IMR-90 (cell line): ENCODE measurements at regions not wholly inside any gene's neighbourhood (a gene's known extent, or its start where the extent isn't known, plus 50 kb on each side); places are given as distances from the start of the nearest gene placed in this dataset.

ENCODE experiments used
- ATAC-seq: fragments of 200-7000 bp; cut with Tn5 transposase; 2 replicates; pipeline ENCODE4 v1.9.1; 2020; ENCODE audit warnings: low read depth, mild to moderate bottlenecking, moderate library complexity
- BruUV-seq: library from RNA; stranded (reverse); fragments of 400-500 nt; replicated peaks from 2 replicates; lab custom pipeline; 2021; lab: Mats Ljungman, UMichigan
- CTCF ChIA-PET: fragments of 300-600 bp; formaldehyde crosslinking; extraction: SDS; loops from one replicate; lab custom pipeline; 2021; ENCODE audit warnings: antibody characterized with exemption; lab: Yijun Ruan, JAX
- POLR2A ChIA-PET: fragments of 300-600 bp; sonication (Branson Sonifier 250); formaldehyde crosslinking; loops from one replicate; lab custom pipeline; 2022; ENCODE audit warnings: antibody characterized with exemption; ENCODE audit not compliant: unreplicated experiment; lab: Charles Lee
- DNase-seq: peaks from one replicate; pipeline ENCODE4 v3.0.0; 2013
- H2AFZ ChIP-seq: replicated peaks from 2 replicates; pipeline ENCODE3; 2013; ENCODE audit warnings: low read length, mild to moderate bottlenecking; ENCODE audit not compliant: poor library complexity
- H2AK5ac ChIP-seq: 2 replicates; pipeline ENCODE4 v1.6.1; 2013; ENCODE audit warnings: low read depth, low read length, inconsistent platforms
- H2AK9ac ChIP-seq: replicated peaks from 2 replicates; pipeline ENCODE3; 2013; ENCODE audit warnings: mild to moderate bottlenecking, low read depth, low read length, moderate library complexity; ENCODE audit not compliant: poor library complexity
- H2BK120ac ChIP-seq: 2 replicates; pipeline ENCODE4 v1.6.1; 2013; ENCODE audit warnings: low read depth, low read length, inconsistent platforms
- H2BK15ac ChIP-seq: 3 replicates; pipeline ENCODE4 v1.6.1; 2013; ENCODE audit warnings: low read depth, low read length, inconsistent platforms
- H2BK20ac ChIP-seq: 2 replicates; pipeline ENCODE4 v1.6.1; 2013; ENCODE audit warnings: low read depth, mild to moderate bottlenecking, inconsistent platforms, low read length, moderate library complexity
- H2BK5ac ChIP-seq: 2 replicates; pipeline ENCODE4 v1.6.1; 2013; ENCODE audit warnings: mild to moderate bottlenecking, low read depth, low read length, inconsistent platforms; ENCODE audit not compliant: poor library complexity, severe bottlenecking
- H3K14ac ChIP-seq: replicated peaks from 2 replicates; pipeline ENCODE4 v1.6.1; 2013; ENCODE audit warnings: low read depth, low read length, inconsistent platforms
- H3K18ac ChIP-seq: 2 replicates; pipeline ENCODE4 v1.6.1; 2013; ENCODE audit warnings: low read depth, low read length, control low read depth
- H3K23ac ChIP-seq: 2 replicates; pipeline ENCODE4 v1.6.1; 2013; ENCODE audit warnings: low read depth, low read length, inconsistent platforms
- H3K27ac ChIP-seq: 2 replicates; pipeline ENCODE4 v1.5.1; 2013; ENCODE audit warnings: mild to moderate bottlenecking, control low read depth, low read length; ENCODE audit not compliant: insufficient read depth
- H3K27me3 ChIP-seq: 2 replicates; pipeline ENCODE4 v1.6.1; 2013; ENCODE audit warnings: low read length; ENCODE audit not compliant: control insufficient read depth, insufficient read depth
- H3K36me3 ChIP-seq: 2 replicates; pipeline ENCODE4 v1.6.1; 2013; ENCODE audit warnings: low read length, mixed read lengths; ENCODE audit not compliant: control insufficient read depth, insufficient read depth
- H3K4ac ChIP-seq: 2 replicates; pipeline ENCODE4 v1.6.1; 2013; ENCODE audit warnings: low read depth, low read length, inconsistent platforms
- H3K4me1 ChIP-seq: 2 replicates; pipeline ENCODE4 v1.6.1; 2013; ENCODE audit warnings: low read length, mixed read lengths; ENCODE audit not compliant: control insufficient read depth, insufficient read depth
- H3K4me2 ChIP-seq: 2 replicates; pipeline ENCODE4 v1.6.1; 2013; ENCODE audit warnings: low read depth, mild to moderate bottlenecking, control low read depth, low read length, moderate library complexity
- H3K4me3 ChIP-seq: 2 replicates; pipeline ENCODE4 v1.5.1; 2013; ENCODE audit warnings: low read depth, mild to moderate bottlenecking, control low read depth, low read length, moderate library complexity; ENCODE audit not compliant: insufficient read depth
- H3K56ac ChIP-seq: 2 replicates; pipeline ENCODE4 v1.6.1; 2013; ENCODE audit warnings: low read length, inconsistent platforms; ENCODE audit not compliant: insufficient read depth; ENCODE audit errors: extremely low read depth
- H3K79me1 ChIP-seq, 2 experiments: 2 replicates each; pipeline ENCODE4 v1.6.1; 2013; ENCODE audit warnings: low read length in 2 of 2, inconsistent platforms in 1 of 2, low read depth in 1 of 2
- H3K9ac ChIP-seq: 2 replicates; pipeline ENCODE4 v1.6.1; 2013; ENCODE audit warnings: low read depth, low read length, control low read depth
- H3K9me1 ChIP-seq: 2 replicates; pipeline ENCODE4 v1.6.1; 2013; ENCODE audit warnings: low read length, inconsistent platforms; ENCODE audit not compliant: insufficient read depth
- H3K9me3 ChIP-seq: 2 replicates; pipeline ENCODE4 v1.6.1; 2013; ENCODE audit warnings: low read length; ENCODE audit not compliant: control insufficient read depth, insufficient read depth
- H4K20me1 ChIP-seq: 2 replicates; pipeline ENCODE4 v1.6.1; 2013; ENCODE audit warnings: low read length, inconsistent platforms; ENCODE audit not compliant: insufficient read depth
- H4K5ac ChIP-seq: 2 replicates; pipeline ENCODE4 v1.6.1; 2013; ENCODE audit warnings: mild to moderate bottlenecking, low read depth, low read length, control low read depth
- H4K8ac ChIP-seq, 2 experiments: 2 replicates each; pipeline ENCODE4 v1.6.1; 2013; ENCODE audit warnings: low read depth in 2 of 2, low read length in 2 of 2, control low read depth in 1 of 2, inconsistent platforms in 1 of 2
- H4K91ac ChIP-seq: 2 replicates; pipeline ENCODE4 v1.6.1; 2013; ENCODE audit warnings: low read depth, low read length, inconsistent platforms; ENCODE audit not compliant: insufficient read depth
- BHLHE40 ChIP-seq: fragments of 150-350 bp; IDR thresholded peaks from 2 replicates; pipeline ENCODE4 v1.6.1; 2016; ENCODE audit warnings: mild to moderate bottlenecking, low read depth, low read length
- CEBPB ChIP-seq: IDR thresholded peaks from 2 replicates; pipeline ENCODE4 v1.6.1; 2012; ENCODE audit warnings: low read depth, low read length, improper control_type of control experiment
- CHD1 ChIP-seq: IDR thresholded peaks from 2 replicates; pipeline ENCODE4 v1.6.1; 2012; ENCODE audit warnings: low read depth, low read length, improper control_type of control experiment
- CTCF ChIP-seq: conservative IDR thresholded peaks from 2 replicates; pipeline ENCODE4 v1.5.1; 2012; ENCODE audit warnings: mild to moderate bottlenecking, low read depth, low read length, improper control_type of control experiment
- FOS ChIP-seq: fragments of 150-350 bp; IDR thresholded peaks from 2 replicates; pipeline ENCODE4 v1.6.1; 2016; ENCODE audit warnings: low read depth, low read length
- MAZ ChIP-seq: IDR thresholded peaks from 2 replicates; pipeline ENCODE4 v1.6.1; 2012; ENCODE audit warnings: low read depth, mild to moderate bottlenecking, low read length, improper control_type of control experiment, moderate library complexity, borderline replicate concordance
- MXI1 ChIP-seq: IDR thresholded peaks from 2 replicates; pipeline ENCODE4 v1.6.1; 2012; ENCODE audit warnings: low read depth, mild to moderate bottlenecking, low read length, moderate library complexity, borderline replicate concordance
- NFE2L2 ChIP-seq: fragments of 150-350 bp; IDR thresholded peaks from 2 replicates; pipeline ENCODE4 v1.6.1; 2016; ENCODE audit warnings: low read depth, mild to moderate bottlenecking, low read length
- POLR2A ChIP-seq: IDR thresholded peaks from 2 replicates; pipeline ENCODE4 v1.6.1; 2012; ENCODE audit warnings: mild to moderate bottlenecking, low read depth, low read length
- RAD21 ChIP-seq: IDR thresholded peaks from 2 replicates; pipeline ENCODE4 v1.6.1; 2012; ENCODE audit warnings: low read length, improper control_type of control experiment
- RFX5 ChIP-seq: IDR thresholded peaks from 2 replicates; pipeline ENCODE4 v1.8.0; 2012; ENCODE audit warnings: low read depth, mild to moderate bottlenecking, low read length, moderate library complexity
- SMC3 ChIP-seq: fragments of 150-350 bp; IDR thresholded peaks from 2 replicates; pipeline ENCODE4 v1.6.1; 2016; ENCODE audit warnings: low read depth, mild to moderate bottlenecking, antibody characterized with exemption, low read length, moderate library complexity
- USF2 ChIP-seq: fragments of 150-350 bp; IDR thresholded peaks from 2 replicates; pipeline ENCODE4 v1.6.1; 2017; ENCODE audit warnings: mild to moderate bottlenecking, antibody characterized with exemption, low read length, low read depth
- WGBS, 2 experiments: methylation state at CpG; one replicate each; pipeline versions ENCODE4 v1.1.5 to v1.1.7; 2013; ENCODE audit warnings: missing lambda C conversion rate in 2 of 2; ENCODE audit not compliant: insufficient read length in 1 of 2; ENCODE audit errors: extremely low coverage in 2 of 2; 5-methylcytosine and 5-hydroxymethylcytosine counted together
- dilution Hi-C: fragments of 300-500 bp; cut with HindIII; formaldehyde crosslinking; loops from one replicate; pipeline ENCODE4 v1.14.3; 2018; ENCODE audit warnings: low sequenced_read_pairs; ENCODE audit not compliant: unreplicated experiment
- in situ Hi-C: fragments of 300-500 bp; cut with MboI; formaldehyde crosslinking; loops from 3 replicates; pipeline ENCODE4 v1.14.3; 2019; ENCODE audit warnings: low sequenced_read_pairs, inconsistent platforms, mixed read lengths
- intact Hi-C: fragments of 100-400 bp; cut with micrococcal nuclease; formaldehyde crosslinking; loops from 2 replicates; pipeline ENCODE4 v1.10.0; 2022
- TF ChIP-seq, protein P1 (sequence below): fragments of 150-350 bp; IDR thresholded peaks from 2 replicates; pipeline ENCODE4 v1.6.1; 2016; ENCODE audit warnings: low read depth, mild to moderate bottlenecking, low read length, moderate library complexity, borderline replicate concordance

DNA sequence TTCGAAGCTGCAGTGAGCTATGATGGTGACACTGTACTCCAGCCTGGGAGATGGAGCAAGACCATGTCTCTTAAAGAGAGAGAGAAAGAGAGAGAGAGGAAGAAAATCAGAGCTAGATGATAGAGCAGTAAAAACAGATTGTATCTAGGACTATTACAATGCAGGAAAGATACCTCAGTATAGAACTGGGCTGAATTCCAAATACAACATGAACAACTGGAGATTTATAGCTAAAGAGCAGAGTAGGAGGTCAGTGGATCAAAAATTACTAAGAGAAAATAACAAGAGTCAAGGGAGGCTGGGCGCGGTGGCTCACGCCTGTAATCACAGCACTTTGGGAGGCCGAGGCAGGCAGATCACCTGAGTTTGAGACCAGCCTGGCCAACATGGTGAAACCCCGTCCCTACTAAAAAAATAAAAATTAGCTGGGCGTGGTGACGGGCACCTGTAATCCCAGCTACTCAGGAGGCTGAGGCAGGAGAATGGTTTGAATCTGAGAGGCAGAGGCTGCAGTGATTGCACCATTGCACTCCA is 100.7 kb upstream of the MSH6 start:
- no peak overlapping the region for H3K14ac ChIP-seq
- H3K79me1 ChIP-seq: no peaks in the 10 kb centered on the region
- dilution Hi-C loops (no loop called here), intact Hi-C loops (no loop called here), in situ Hi-C loops (no loop called here)
- no peak overlapping the region for H3K4ac ChIP-seq
- H4K8ac ChIP-seq: no peak overlapping the region
- no peak overlapping the region for H3K18ac ChIP-seq
- H2BK20ac ChIP-seq: no peak overlapping the region
- no peak overlapping the region for H2BK120ac ChIP-seq
- H3K27ac ChIP-seq: no peak overlapping the region
- H3K4me2 ChIP-seq: no peak overlapping the region
- H2BK15ac ChIP-seq: no peak overlapping the region
- no peak overlapping the region for H2AFZ ChIP-seq
- ChIA-PET CTCF (no interaction called here), POLR2A (no interaction called here)
- no peak for DNase-seq
- no peaks in the 10 kb centered on the region for H3K9me1 ChIP-seq
- H3K4me3 ChIP-seq: no peak overlapping the region
- no peak overlapping the region for H2BK5ac ChIP-seq
- no peak for ATAC-seq
- no peaks in the 10 kb centered on the region for H3K4me1 ChIP-seq
- H2AK9ac ChIP-seq: no peak overlapping the region
- no peak overlapping the region for H2AK5ac ChIP-seq
- H3K9me3 ChIP-seq: no peaks in the 10 kb centered on the region
- H4K20me1 ChIP-seq: no peaks in the 10 kb centered on the region
- WGBS, 2 experiments: no CpG with 5 or more reads among the region's 8 CpGs
- no peak overlapping the region for H4K91ac ChIP-seq
- no peak overlapping the region for H4K5ac ChIP-seq
- no peaks in the 10 kb centered on the region for H3K27me3 ChIP-seq
- TF ChIP-seq, protein P1, sequence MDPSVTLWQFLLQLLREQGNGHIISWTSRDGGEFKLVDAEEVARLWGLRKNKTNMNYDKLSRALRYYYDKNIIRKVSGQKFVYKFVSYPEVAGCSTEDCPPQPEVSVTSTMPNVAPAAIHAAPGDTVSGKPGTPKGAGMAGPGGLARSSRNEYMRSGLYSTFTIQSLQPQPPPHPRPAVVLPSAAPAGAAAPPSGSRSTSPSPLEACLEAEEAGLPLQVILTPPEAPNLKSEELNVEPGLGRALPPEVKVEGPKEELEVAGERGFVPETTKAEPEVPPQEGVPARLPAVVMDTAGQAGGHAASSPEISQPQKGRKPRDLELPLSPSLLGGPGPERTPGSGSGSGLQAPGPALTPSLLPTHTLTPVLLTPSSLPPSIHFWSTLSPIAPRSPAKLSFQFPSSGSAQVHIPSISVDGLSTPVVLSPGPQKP: no peak
- no peak for TF ChIP-seq RFX5
- TF ChIP-seq CEBPB: no peak
- TF ChIP-seq BHLHE40: no peak
- no peak for TF ChIP-seq CTCF
- no peak for TF ChIP-seq CHD1
- no peak for TF ChIP-seq NFE2L2
- TF ChIP-seq SMC3: no peak
- TF ChIP-seq USF2: no peak
- TF ChIP-seq FOS: no peak
- no peak for TF ChIP-seq POLR2A
- no peak for TF ChIP-seq MXI1
- no peak for TF ChIP-seq MAZ
- no peak for TF ChIP-seq RAD21
- no peaks in the 10 kb centered on the region for H3K36me3 ChIP-seq
- BruUV-seq: no TSS peak
- H3K9ac ChIP-seq: no peak overlapping the region
- no peak overlapping the region for H3K56ac ChIP-seq
- no peak overlapping the region for H3K23ac ChIP-seq
